ENCODE measurements at regions not wholly inside any gene's neighbourhood (a gene's known extent, or its start where the extent isn't known, plus 50 kb on each side); places are given as distances from the start of the nearest gene placed in this dataset.

- Mint-ChIP-seq H3K9me3 (ENCODE audit: unreplicated experiment) (no peaks in the 10 kb centered on the region), H3K27me3 (ENCODE audit: insufficient read depth, unreplicated experiment) (peaks cover 48% of the 10 kb centered on the region), H3K27ac (ENCODE audit: low read depth, unreplicated experiment) (no peak overlapping the region), H3K4me1 (ENCODE audit: insufficient read depth, unreplicated experiment) (no peaks in the 10 kb centered on the region), H3K4me3 (ENCODE audit: unreplicated experiment) (no peak overlapping the region), H3K36me3 (ENCODE audit: insufficient read depth, unreplicated experiment) (no peaks in the 10 kb centered on the region)
- no peak for TF ChIP-seq CTCF (IDR thresholded peaks at IDR 0.05; ENCODE audit: unreplicated experiment)
- ChIA-PET CTCF (no interaction called here), POLR2A (no interaction called here)
- DNase-seq (ENCODE audit: unreplicated experiment): no peak
- BruUV-seq (replicated peaks): no TSS peak
- intact Hi-C loops (cut with micrococcal nuclease): no loop called here
Observed at GRCh38 chr13:70183041-70183440, 74.8 kb upstream of the KLHL1 start.

Data from MCF 10A (cell line).